ENCODE measurements at regions not wholly inside any gene's neighbourhood (a gene's known extent, or its start where the extent isn't known, plus 50 kb on each side); places are given as distances from the start of the nearest gene placed in this dataset.
A peak's percentile ranks its signal among the peaks of the same experiment; 100 is the strongest.

DNA sequence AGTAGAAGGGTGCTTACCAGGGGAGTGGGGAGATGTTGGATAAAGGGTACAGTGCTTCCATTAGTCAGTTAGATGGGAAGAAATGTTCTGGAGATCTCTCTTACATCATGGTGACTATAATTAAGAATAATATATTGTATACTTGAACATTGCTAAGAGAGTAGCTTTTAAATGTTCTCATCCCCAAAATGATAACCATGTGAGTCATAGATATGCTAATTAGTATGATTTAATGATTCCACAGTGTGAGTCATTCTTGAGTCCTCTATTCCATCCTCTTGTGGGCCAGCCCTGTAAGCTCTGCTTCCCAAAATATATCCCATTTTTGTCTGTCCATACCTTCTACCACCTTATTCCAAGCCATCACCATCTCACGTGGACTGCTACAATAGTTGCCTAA lies 80.6 kb upstream of the CDH11 start:
- DNase-seq (ENCODE audit: low read depth), result no peak
- H3K4me3 ChIP-seq (ENCODE audit: low read depth, low read length), result no peak overlapping the region

DNA sequence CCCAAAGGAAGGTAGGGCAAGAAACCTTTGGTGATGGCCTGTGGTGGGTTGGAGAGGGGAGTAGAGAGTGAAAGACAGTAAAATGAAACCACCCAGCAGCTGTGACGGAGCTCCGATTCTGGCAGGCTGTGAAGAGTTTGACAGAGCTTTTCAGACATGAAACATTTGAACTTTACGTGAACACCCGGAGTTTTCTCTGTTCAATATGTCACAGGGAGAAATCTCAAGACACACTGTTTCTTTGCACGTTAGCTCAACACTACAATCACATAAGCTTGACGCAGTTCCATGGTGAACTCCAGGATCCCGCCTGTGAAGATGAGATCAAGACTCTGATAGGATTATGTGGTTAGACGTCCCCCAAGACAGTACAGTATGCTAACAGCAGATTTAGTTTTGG lies 79.6 kb upstream of the CDH11 start:
- H3K4me3 ChIP-seq (ENCODE audit: low read depth, low read length), result no peak overlapping the region

DNA sequence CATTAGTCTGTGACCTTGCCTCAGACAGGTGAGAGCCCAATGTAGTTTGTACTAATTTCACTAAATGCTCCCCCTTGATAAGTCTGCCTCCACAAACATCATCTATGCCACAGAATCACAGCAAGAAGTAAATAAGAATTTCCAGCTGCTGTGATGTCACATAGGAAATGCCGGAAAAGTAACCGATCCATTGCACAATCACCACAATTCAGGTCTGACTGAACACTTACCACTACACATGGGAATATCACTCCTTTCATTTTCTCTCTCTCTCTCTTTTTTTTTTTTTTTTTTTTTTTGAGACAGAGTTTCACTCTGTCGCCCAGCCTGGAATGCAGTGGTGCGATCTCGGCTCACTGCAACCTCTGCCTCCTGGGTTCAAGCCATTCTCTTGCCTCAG lies 79.0 kb upstream of the CDH11 start:
- DNase-seq (ENCODE audit: low read depth), result peak; percentile 40

More for the DNA sequence above, 79.6 kb upstream of the CDH11 start:
- DNase-seq (ENCODE audit: low read depth), result peak; percentile 19

DNA sequence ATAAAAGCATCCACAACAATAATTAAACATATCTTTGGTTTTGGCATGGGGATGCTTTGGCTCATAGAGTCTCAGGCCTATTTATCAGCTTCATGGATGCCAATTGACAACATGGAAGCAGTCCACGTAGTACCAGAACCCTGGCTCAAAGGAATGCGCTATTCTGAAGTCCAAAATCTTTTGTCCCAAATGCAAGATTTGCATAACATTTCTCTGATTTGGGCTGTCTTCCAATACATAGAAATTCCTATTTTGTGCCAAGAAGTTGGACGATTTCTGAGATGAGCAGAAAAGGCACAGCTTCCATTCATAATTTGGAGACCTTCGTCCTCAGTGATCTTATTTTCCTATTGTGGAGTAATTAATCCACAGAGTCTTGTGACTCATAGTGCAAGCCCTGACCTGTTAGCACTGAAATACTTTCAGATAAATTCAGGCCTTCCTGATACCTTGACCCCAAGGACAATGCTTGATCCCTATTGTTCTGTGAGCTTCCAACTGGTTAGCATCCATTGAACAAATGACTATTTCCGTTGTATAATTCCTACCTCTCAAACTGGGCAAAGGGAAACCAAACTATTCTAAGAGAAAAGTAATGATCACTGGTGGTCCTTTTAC lies 78.4 kb upstream of the CDH11 start:
- DNase-seq (ENCODE audit: low read depth), result no peak
- no peak overlapping the region for H3K4me3 ChIP-seq (ENCODE audit: low read depth, low read length)

More for the DNA sequence above, 79.0 kb upstream of the CDH11 start:
- H3K4me3 ChIP-seq (ENCODE audit: low read depth, low read length), result no peak overlapping the region

- no peak overlapping the region for H3K4me3 ChIP-seq (ENCODE audit: low read depth, low read length)
- DNase-seq (ENCODE audit: low read depth), result no peak
These were observed 74.7 kb upstream of the CDH11 start for GRCh38 chr16:65196420-65197075.

- no peak overlapping the region for H3K4me3 ChIP-seq (ENCODE audit: low read depth, low read length)
- DNase-seq (ENCODE audit: low read depth), result no peak
These were observed 74.1 kb upstream of the CDH11 start for GRCh38 chr16:65195998-65196397.

DNA sequence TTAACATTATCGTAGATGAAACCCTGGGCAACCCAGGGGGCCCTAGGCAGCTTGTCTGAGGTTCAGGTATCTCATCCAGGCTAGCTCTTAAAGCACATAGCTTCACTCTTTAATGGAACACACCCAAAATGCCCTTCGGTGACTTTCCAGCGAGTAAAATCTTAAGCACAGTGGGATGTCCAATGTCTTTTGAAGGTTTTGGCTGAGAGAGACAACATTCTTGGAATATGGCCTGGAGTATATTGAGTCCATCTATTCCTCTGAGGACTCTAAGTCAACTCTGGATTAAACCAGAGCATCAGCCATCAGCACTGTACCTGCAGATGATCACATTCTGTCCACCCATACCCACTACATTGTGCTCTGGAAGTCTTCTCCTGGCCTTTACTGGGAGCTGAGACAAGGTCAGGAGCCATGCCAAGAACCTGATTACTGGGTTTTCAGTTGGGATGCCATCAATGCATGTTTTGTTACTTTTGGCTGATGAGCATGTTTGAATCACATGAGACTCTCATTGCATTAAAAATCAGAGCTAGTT lies 63.4 kb upstream of the CDH11 start:
- DNase-seq (ENCODE audit: low read depth), result no peak
- no peak overlapping the region for H3K4me3 ChIP-seq (ENCODE audit: low read depth, low read length)

- DNase-seq (ENCODE audit: low read depth), result no peak
- H3K4me3 ChIP-seq (ENCODE audit: low read depth, low read length), result no peak overlapping the region
These were observed 59.3 kb upstream of the CDH11 start for GRCh38 chr16:65181071-65181561.

DNA sequence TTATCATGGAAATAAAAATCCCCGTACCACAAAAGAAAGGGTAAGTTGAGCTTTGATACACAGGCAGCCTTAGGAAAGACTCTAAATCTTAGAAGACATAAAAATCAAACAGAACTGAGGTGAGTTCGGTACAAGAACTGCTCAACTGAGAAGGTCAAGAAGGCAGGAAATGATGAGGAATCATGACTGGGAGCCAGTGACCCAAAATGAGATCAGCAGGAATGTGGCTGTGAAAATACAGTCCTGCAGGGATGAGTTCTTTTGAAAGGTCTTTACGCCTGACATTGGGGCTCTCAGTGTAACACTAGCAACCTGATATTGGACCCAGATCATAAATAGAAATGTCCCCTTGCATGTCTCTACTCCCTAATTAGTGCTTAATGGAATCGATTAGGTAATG lies 56.3 kb upstream of the CDH11 start:
- DNase-seq (ENCODE audit: low read depth), result peak; percentile 15
- H3K4me3 ChIP-seq (ENCODE audit: low read depth, low read length), result no peak overlapping the region

GRCh38 chr16:65176603-65177002 lies 54.7 kb upstream of the CDH11 start:
- no peak overlapping the region for H3K4me3 ChIP-seq (ENCODE audit: low read depth, low read length)
- DNase-seq (ENCODE audit: low read depth), result peak; percentile 79

GRCh38 chr16:65172356-65172755 lies 50.5 kb upstream of the CDH11 start:
- DNase-seq (ENCODE audit: low read depth), result no peak
- H3K4me3 ChIP-seq (ENCODE audit: low read depth, low read length), result no peak overlapping the region
